WERI-Rb-1 (cell line): ENCODE measurements at regions not wholly inside any gene's neighbourhood (a gene's known extent, or its start where the extent isn't known, plus 50 kb on each side); places are given as distances from the start of the nearest gene placed in this dataset.

Experiments
- DNase-seq: peaks from one replicate; pipeline ENCODE4 v3.0.0-alpha.2; 2020
- H3K27ac ChIP-seq: fragments of 250-450 bp; sonication (Bioruptor Pico); 2 replicates; pipeline ENCODE4 v1.5.1; 2020; ENCODE audit warnings: mild to moderate bottlenecking, moderate library complexity
- H3K27me3 ChIP-seq: fragments of 250-450 bp; sonication (Bioruptor Pico); 2 replicates; pipeline ENCODE4 v1.5.1; 2021; ENCODE audit warnings: mild to moderate bottlenecking, low read depth, moderate library complexity; ENCODE audit not compliant: insufficient read depth, severe bottlenecking
- H3K36me3 ChIP-seq: fragments of 250-450 bp; sonication (Bioruptor Pico); 2 replicates; pipeline ENCODE4 v1.5.1; 2020; ENCODE audit warnings: mild to moderate bottlenecking, moderate library complexity
- H3K4me3 ChIP-seq: 2 replicates; pipeline ENCODE4 v1.5.1; 2011; ENCODE audit warnings: low read depth, mild to moderate bottlenecking, control low read depth, low read length
- H3K9me3 ChIP-seq: fragments of 250-450 bp; sonication (Bioruptor Pico); 2 replicates; pipeline ENCODE4 v1.5.1; 2021; ENCODE audit warnings: mild to moderate bottlenecking, moderate library complexity; ENCODE audit not compliant: severe bottlenecking
- TF ChIP-seq, protein P1 (sequence below): IDR thresholded peaks from 2 replicates; pipeline ENCODE4 v1.5.1; 2011; ENCODE audit warnings: low read depth, mild to moderate bottlenecking, control low read depth, inconsistent platforms, low read length

DNA sequence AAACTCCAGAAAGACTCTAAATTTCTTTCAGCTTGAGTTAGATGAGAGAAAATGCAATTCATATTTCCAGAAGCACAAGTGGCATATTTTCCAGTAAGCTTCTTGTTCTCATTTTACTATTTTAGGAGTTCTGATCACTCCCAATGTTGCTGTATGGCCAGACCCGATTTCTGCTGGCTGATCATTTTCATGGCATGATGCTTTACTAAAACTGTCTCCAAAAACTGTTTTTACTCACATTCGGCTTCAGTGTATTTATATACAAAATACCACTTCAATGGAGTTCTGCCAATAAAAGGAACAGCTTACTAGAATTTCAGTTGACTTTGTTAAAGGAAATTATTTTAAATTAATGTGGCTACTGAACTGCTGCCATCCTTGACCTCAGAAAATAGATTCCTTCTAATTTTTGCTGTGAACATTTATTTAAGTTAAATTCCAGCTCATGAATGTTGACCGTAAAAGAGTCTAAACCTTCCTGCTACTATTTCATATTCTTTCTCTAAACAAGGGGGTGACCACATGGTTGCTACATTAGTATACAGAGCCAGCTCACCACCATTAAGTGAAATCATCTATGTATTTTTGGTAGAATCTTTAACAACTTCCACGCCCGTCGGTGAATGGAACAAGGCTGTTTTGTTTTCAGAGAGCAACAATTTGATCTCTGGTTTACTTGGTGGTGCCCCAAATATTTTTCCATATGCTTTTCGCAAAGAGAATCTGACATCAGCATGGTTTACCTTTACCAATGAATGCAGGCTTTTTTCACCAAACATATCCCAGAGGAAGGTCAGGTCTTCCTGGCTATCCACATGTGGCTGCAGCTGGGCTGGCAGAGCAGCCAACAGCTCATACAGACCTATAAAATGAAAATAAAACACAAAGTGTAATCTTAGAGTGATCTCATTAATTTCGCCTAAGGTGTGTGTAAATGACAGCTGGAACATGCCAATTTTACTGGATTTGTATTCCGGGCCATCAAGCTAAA is 101.2 kb downstream of the MPP7 start:
- no peak for DNase-seq
- TF ChIP-seq, protein P1, sequence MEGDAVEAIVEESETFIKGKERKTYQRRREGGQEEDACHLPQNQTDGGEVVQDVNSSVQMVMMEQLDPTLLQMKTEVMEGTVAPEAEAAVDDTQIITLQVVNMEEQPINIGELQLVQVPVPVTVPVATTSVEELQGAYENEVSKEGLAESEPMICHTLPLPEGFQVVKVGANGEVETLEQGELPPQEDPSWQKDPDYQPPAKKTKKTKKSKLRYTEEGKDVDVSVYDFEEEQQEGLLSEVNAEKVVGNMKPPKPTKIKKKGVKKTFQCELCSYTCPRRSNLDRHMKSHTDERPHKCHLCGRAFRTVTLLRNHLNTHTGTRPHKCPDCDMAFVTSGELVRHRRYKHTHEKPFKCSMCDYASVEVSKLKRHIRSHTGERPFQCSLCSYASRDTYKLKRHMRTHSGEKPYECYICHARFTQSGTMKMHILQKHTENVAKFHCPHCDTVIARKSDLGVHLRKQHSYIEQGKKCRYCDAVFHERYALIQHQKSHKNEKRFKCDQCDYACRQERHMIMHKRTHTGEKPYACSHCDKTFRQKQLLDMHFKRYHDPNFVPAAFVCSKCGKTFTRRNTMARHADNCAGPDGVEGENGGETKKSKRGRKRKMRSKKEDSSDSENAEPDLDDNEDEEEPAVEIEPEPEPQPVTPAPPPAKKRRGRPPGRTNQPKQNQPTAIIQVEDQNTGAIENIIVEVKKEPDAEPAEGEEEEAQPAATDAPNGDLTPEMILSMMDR: no peak
- H3K36me3 ChIP-seq: no peaks in the 10 kb centered on the region
- no peak overlapping the region for H3K4me3 ChIP-seq
- H3K27ac ChIP-seq: no peak overlapping the region
- H3K9me3 ChIP-seq: no peaks in the 10 kb centered on the region
- no peaks in the 10 kb centered on the region for H3K27me3 ChIP-seq

DNA sequence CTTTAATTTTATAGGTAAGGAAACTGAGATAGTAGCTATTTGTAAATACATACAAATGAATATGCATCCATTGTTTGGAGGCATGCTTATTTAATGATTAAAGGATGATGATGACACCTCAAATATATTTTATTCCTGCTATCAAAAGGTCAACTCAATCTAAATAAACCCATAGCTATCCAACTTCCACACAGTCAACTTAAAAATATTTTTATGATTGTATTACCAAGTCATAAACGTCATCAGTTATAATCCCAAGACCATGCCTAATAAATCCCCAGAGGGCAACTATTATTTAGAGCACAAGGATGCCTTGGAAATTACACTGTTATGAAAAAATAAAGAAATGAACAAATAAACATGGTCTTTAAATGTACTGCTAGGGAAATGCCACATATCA is 102.1 kb downstream of the MPP7 start:
- DNase-seq: no peak
- no peaks in the 10 kb centered on the region for H3K36me3 ChIP-seq
- H3K27ac ChIP-seq: no peak overlapping the region
- H3K9me3 ChIP-seq: no peaks in the 10 kb centered on the region
- TF ChIP-seq, protein P1: no peak
- H3K27me3 ChIP-seq: no peaks in the 10 kb centered on the region
- H3K4me3 ChIP-seq: no peak overlapping the region

DNA sequence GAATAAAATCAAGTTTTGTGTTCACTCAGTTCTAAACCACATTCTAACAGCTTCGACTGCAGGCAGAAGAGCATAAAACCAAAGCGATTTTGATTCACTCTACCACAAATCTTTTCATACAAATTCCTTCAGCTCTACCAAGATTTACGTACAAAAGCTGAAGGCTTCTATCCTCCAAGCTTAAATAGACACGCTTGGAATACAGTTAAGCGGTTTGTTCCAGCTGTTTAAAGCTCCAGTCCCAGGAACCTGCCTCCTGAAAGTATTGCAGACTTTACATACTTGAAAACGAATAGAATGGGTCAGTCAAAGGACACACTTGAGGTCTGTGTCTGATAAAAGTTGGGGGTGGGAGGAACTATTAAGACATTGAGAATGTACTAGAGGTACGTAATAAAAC is 102.9 kb downstream of the MPP7 start:
- Histone ChIP-seq H3K4me3 (no peak overlapping the region), H3K27ac (no peak overlapping the region), H3K36me3 (no peaks in the 10 kb centered on the region), H3K9me3 (no peaks in the 10 kb centered on the region), H3K27me3 (no peaks in the 10 kb centered on the region)
- TF ChIP-seq, protein P1: no peak
- no peak for DNase-seq

DNA sequence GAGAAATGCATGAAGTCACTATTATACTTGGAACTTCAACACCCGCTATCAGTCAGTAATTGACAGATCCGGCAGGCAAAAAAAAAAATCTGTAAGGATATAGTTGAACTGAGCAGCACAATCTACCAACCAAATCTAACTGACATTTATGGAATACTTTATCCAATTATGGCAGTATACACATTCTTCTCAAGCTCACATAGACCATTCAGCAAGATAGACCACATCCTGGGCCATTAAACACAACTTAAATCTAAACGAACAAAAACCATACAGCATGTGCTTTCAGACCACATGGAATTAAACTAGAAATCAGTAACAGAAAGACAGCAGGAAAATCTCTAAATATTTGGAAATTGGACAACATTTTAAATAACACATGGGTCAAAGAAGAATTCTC is 112.7 kb downstream of the MPP7 start:
- TF ChIP-seq, protein P1: no peak
- H3K9me3 ChIP-seq: no peaks in the 10 kb centered on the region
- no peak overlapping the region for H3K4me3 ChIP-seq
- no peak for DNase-seq
- H3K27ac ChIP-seq: no peak overlapping the region
- H3K27me3 ChIP-seq: no peaks in the 10 kb centered on the region
- H3K36me3 ChIP-seq: no peaks in the 10 kb centered on the region

DNA sequence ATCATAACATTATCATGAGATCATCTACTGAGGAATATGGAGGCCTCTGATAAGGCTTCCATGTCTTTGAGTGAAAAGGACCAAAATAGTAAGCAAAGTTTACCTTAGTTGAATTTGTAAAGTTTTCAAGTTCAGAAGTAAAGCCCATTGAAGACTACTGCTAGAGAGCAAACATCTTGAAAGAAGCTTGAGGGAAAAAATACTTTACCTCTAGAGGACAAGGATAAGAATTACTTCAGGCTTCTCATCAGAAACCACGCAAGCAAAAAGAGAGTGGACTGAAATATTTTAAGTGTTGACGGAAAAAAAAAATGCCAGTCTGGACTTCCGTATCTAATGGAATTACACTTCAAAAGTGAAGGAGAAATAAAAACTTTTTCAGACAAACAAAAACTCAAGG is 114.3 kb downstream of the MPP7 start:
- DNase-seq: no peak
- Histone ChIP-seq H3K36me3 (no peaks in the 10 kb centered on the region), H3K9me3 (no peaks in the 10 kb centered on the region), H3K27ac (no peak overlapping the region), H3K27me3 (no peaks in the 10 kb centered on the region), H3K4me3 (no peak overlapping the region)
- TF ChIP-seq, protein P1: no peak
